ENCODE measurements at regions not wholly inside any gene's neighbourhood (a gene's known extent, or its start where the extent isn't known, plus 50 kb on each side); places are given as distances from the start of the nearest gene placed in this dataset.

GRCh38 chr15:100718075-100718980 lies 115.9 kb downstream of the ASB7 start:
- TF ChIP-seq CTCF (IDR thresholded peaks at IDR 0.05; ENCODE audit: borderline replicate concordance, extremely low read depth, low read length, poor library complexity, severe bottlenecking), result no peak
- no peak for TF ChIP-seq EZH2 (IDR thresholded peaks at IDR 0.05; ENCODE audit: borderline replicate concordance, low read depth, low read length, severe bottlenecking)
